ENCODE measurements at regions not wholly inside any gene's neighbourhood (a gene's known extent, or its start where the extent isn't known, plus 50 kb on each side); places are given as distances from the start of the nearest gene placed in this dataset.

DNA sequence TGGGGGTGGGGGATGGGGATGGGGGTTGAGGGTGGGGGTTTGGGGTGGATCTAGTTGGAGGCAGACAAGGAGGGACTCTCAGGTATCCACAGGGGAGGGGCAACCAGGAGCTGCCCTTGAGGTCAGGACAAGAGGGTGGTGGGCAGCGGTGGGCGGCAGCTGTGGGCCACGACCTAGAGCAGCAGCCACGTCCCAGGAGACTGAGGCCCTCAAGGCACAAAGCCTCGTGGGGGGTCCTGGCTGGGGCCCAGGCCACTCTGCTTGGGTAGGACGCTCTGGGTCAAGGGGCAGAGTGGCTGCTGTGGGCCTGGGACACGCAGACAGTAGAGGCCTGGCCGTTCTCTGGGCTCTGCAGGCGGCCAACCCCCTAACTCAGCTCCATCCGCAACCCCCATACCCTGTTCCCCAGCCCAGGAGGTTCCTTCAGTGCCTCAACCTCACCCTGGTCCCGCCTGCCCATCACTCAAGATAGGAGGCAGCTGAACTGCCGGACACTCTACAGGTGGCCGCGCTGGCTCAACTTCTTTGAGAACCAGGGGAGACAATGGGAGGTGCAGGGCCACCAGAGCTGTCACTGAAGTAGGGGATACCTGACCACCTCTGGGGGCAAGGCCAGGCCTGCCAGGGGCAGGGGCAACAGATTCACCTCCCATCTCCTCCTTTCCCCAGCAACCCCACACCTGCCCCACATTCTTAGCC is 75.6 kb downstream of the ENGASE start:
- no peak for DNase-seq (ENCODE audit: low read depth in 2 of 3, low spot score in 2 of 3)

DNA sequence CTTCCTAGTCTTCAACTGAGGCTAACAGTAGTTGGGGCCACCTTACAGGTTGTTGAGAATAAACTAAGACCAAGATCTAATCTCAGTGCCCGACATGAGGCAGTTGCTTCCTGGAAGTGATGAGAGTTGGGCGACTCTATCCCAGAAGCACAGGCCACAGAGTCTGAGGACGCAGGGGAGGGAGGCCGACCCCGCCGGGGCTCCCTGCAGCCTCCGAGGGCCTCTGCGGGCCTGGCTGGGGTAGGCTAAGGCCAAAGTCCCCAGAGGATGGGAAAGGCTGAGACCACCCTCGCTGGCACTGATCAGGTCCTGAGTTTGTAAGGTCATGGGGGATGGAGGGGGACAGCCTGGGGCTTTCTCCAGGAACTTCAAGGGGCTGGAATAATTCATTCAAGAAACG is 74.0 kb downstream of the ENGASE start:
- no peak for DNase-seq (ENCODE audit: low read depth in 2 of 3, low spot score in 2 of 3)

DNA sequence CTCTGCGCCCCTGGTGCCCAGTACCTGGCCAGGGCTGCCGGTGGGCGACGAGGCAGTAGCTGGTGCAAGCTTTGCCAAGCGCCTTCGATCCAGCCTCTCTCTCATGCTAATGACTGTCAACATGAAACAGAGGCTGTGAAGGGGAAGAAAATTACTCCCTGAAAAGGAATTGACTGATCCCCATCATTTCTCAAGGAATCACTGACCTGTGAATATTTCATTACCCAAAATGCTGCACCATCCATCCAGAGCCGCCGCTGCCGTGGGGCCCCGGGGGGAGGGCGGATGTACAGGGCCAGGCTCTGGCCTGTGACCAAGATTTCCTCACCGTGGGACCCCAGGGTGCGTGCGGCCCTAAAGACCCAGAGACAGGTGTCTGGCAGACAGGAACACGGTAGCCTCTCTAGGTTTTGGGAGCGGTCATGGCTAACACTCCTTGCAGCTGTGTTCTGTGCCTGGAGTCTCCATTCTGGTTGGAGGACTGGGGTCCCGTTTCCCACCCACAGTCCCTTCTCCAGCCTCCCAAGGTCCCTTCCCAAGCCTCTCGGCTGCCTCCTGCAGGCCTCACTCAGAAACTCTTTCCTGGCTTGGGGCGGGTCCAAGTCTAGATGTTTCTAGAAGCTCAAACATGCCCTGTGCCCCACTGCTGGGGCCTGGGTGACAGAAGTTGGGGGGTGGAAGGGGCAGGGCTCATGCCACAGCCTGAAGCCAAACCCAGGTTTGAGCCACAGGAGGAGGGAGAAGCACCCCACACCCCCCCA is 73.3 kb downstream of the ENGASE start:
- no peak for DNase-seq (ENCODE audit: low read depth in 2 of 3, low spot score in 2 of 3)

DNA sequence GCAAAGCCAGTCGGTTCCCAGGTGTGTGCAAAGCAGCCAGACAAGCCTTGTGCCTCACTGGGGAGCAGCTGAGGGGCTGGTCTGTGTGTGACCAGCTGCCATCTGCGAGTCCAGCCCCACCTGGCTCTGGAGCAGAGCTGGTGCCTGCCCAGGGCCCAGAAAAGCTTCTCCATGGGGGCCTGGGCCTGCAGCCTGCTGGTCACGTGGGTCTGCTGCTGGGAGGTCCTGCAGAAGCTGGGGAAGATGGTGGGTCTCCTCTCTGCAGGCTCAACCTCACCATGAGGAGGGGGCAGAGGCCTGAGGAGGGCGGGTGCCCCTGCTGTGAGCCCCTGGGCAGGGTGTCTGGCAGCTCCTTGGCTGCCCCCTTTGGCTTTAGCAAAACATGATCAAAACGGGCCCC is 71.9 kb downstream of the ENGASE start:
- DNase-seq (ENCODE audit: low read depth in 2 of 3, low spot score in 2 of 3), result no peak

DNA sequence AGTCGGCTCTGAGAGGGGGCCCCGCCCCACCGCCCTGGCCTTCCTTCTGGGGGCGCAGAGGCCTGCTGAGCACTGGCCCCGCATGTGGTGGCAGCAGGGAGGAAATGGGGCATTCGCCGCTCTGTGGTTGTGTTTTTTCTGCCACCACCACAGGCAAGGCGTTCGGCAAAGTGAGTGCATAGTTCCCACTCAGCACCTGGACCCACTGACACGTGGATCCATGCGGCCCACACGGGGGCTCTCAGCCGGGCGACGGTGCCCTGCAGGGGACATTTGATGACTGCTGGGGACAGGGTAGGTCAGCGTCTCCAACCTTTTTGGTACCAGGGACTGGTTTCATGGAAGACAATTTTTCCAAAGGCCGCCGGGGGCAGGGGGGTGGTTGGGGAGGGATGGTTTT is 70.9 kb downstream of the ENGASE start:
- DNase-seq (ENCODE audit: low read depth in 2 of 3, low spot score in 2 of 3), result no peak

DNA sequence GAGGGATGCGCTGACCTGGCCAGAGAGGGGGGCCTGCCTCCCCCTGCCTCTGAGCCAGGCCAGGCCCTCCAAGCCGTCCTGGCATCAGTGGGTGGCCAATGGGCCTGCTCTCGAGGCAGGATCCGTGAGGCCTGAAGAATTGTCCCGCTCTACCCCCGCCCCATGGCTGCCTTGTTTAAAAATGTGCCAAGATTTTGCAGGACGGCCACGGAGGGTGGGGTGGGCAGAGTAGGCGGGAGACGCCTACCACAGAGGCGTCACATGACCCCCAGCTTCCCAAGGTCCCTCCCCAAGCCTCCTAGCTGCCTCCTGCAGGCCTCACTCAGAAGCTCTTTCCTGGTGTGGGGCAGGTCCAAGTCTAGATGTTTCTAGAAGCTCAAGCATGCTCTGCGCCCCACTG is 69.5 kb downstream of the ENGASE start:
- no peak for DNase-seq (ENCODE audit: low read depth in 2 of 3, low spot score in 2 of 3)

DNA sequence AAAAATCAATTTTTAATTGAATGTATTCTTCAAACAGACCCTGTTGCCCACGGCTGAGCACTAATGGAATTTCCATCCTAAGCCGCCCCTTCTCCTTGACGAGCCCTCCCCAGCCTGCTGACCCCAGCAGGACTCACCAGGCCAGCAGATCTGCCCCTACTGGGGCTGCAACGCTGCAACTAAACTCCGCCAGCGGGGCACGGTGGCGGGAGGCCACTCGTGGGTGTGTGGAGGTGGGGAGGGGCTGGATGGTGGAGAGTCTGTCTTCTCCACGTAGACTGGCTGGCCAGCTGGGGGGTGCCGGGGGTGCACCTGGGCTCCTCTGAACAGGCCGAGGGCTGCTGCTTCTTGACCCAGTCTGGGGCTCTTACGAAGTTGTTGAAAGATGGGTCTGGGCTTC is 67.8 kb downstream of the ENGASE start:
- DNase-seq (ENCODE audit: low read depth in 2 of 3, low spot score in 2 of 3), result no peak

DNA sequence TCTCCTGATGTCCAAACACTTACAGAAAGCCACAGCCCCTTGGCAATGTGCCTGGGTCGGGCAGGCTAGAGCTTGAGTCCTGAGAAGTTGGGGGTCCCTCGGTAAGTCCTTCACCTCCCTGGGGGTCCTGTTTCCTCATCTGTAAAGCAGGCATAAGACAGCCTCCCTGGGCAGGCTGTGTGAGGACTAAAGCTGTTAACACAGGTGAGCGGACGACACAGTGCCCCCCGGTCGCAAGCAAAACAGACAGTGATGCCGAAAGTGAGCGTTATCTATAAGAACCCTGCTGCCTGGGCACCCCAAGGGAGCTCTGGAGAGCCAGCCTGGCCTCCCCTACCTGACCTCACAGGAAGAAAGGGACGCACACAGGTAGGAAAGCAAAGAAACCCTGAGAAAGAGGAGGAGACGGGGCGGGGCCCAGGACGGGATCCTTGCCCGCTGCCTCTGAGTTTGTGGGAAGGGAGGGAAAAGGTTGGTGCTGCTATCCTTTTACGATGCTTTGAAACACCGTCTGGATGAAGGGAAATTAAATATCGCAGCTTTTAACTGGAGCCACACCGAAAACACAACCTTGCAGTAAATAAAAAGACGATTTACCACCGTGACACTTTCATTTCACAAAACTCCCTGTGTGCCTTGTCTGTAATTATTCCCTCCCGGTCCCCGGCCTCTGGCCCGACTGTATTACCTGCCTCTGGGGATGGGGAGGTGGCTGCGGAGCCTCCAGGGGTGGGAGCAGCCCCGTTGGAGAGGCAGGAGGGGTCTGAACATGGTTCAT is 67.1 kb downstream of the ENGASE start:
- no peak for DNase-seq (ENCODE audit: low read depth in 2 of 3, low spot score in 2 of 3)

DNA sequence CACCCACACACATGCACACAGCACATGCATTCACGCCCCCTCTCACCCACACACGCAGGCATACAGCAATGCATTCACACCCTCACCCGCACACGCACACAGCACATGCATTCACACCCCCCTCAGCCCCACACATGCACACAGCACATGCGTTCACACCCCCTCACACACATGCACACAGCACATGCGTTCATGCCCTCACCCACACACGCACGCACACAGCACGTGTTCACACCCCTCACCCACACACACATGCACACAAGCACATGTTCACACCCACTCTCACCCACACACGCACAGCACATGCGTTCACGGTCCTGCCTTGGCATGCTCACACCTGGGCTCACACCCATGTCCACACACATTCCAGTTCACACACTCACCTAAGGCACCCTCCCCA is 64.2 kb downstream of the ENGASE start:
- no peak for DNase-seq (ENCODE audit: low read depth in 2 of 3, low spot score in 2 of 3)

DNA sequence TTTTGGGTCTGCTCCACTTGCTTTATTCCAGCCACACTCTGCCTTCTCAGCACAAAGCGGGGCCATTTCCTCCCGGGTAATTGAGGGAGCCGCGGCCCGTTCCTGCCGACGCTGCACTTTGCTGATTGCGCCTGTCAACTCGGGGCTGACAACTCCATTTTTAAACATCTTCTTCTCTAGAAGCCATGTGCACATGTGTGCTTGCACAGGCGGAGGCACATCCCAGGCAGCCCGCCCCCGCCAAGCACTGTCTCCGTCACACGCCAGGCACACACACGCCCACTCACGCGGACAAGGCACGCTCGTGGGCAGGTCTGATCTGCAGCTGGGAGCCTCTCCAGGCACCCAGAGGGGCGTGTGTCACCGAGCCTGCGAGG is 63.2 kb downstream of the ENGASE start:
- DNase-seq (ENCODE audit: low read depth in 2 of 3, low spot score in 2 of 3), result no peak

DNA sequence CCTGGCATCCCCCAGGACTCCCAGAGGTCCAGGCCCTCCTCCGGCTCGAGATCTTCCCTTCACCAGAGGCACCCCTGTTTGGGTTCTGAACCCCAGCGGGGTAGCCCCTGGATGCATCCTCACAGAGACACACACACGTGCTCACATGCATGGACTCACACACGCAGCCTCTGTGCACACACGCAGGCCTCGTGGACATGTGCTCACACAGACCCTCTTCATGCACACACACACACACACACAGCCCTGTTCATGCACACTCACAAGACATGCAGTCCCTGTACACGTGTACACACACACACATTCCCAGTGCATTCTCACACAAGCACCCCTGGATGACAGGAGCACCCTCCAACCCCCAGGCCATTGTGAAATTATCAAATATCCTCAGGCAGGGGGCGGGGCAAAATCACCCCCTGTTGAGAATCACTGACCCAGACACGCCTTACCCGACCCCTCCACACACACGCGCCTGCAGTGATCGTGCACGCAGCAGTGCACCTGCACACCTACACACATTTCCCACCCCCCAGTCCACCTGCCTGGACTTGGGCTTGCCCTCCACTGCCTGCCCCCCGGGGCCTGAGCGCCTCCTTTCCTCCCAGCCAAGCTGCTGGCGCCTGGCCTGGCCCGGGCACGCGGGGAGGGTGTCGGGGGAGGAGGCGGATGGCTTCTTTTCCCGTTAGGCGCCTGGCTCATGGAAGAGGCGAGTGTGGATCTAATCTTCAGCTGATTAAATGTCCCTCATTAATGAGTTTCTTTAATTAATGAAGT is 62.6 kb downstream of the ENGASE start:
- no peak for DNase-seq (ENCODE audit: low read depth in 2 of 3, low spot score in 2 of 3)

DNA sequence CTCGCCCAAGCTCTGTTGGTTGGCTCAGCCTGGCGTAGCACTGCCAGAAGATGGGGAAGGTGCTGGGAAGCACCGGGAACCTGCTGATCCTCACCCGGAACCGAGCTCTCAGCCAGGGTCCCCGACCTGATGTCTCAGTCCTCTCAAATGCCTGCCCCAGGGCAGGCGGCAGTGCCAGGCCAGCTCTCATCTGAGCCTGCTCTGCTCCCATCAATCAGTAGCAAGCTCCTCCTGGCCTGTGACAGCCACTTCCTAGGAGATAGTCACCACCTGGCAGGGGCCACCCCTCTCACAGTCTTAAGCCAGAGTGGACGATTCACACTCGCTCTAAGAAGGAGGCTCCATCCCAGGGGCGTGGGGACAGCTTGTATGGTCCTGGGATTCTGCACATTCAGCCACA is 62.0 kb downstream of the ENGASE start:
- no peak for DNase-seq (ENCODE audit: low read depth in 2 of 3, low spot score in 2 of 3)

Measured in hematopoietic multipotent progenitor cell (in vitro differentiated cells).